K562 (cell line): ENCODE measurements at regions not wholly inside any gene's neighbourhood (a gene's known extent, or its start where the extent isn't known, plus 50 kb on each side); places are given as distances from the start of the nearest gene placed in this dataset.

ENCODE experiments used
- ATAC-seq: fragments of 200-7000 bp; cut with Tn5 transposase; 3 replicates; pipeline ENCODE4 v1.9.1; 2020; ENCODE audit warnings: moderate library complexity
- BruUV-seq: library from RNA; stranded (reverse); fragments of 400-500 nt; replicated peaks from 2 replicates; lab custom pipeline; 2021; lab: Mats Ljungman, UMichigan
- CTCF ChIA-PET: fragments of 300-600 bp; formaldehyde crosslinking; extraction: SDS; loops from one replicate; lab custom pipeline; 2021; ENCODE audit warnings: low intra/inter-chr PET ratio; lab: Yijun Ruan, JAX
- POLR2A ChIA-PET: fragments of 300-600, 350-650 bp; sonication (Branson Sonifier 250); formaldehyde crosslinking; extraction: SDS; loops from one replicate; lab custom pipeline; 2021; ENCODE audit warnings: antibody characterized with exemption, inconsistent platforms; lab: Yijun Ruan, JAX
- DNase-seq, 4 experiments: peaks; one replicate each; pipeline versions ENCODE4 v3.0.0 to v3.0.0-alpha.2; 2011 to 2018; ENCODE audit warnings: low spot score in 3 of 4, mixed read lengths in 3 of 4; ENCODE audit errors: extremely low read depth in 1 of 4
- FAIRE-seq: peaks from 2 replicates; lab custom pipeline; 2011; peaks lifted over from hg19 to GRCh38; lab: Jason Lieb, UNC
- H2AFZ ChIP-seq: 2 replicates; pipeline ENCODE4 v1.6.0; 2011; ENCODE audit warnings: low read depth, low read length, control low read depth, inconsistent platforms
- H3K27ac ChIP-seq: fragments of 200-600 bp; 3 replicates; pipeline ENCODE4 v1.8.0; 2011; ENCODE audit warnings: low read depth, mild to moderate bottlenecking, control low read depth, inconsistent platforms, low read length, moderate library complexity, mixed read lengths; ENCODE audit errors: extremely low read depth
- H3K27me3 ChIP-seq, 2 experiments: fragments of 300-600 bp in 1 of 2; 2 replicates in 1 of 2; 3 replicates in 1 of 2; pipeline versions ENCODE4 v1.6.0 to v1.8.0; 2011; ENCODE audit warnings: inconsistent platforms in 2 of 2, low read length in 2 of 2, mild to moderate bottlenecking in 1 of 2, mixed read lengths in 1 of 2, moderate library complexity in 1 of 2; ENCODE audit not compliant: control insufficient read depth in 2 of 2, insufficient read depth in 2 of 2
- H3K36me3 ChIP-seq: fragments of 300-600 bp; 3 replicates; pipeline ENCODE4 v1.8.0; 2011; ENCODE audit warnings: mild to moderate bottlenecking, low read length, inconsistent platforms; ENCODE audit not compliant: control insufficient read depth, insufficient read depth
- H3K4me1 ChIP-seq, 2 experiments: fragments of 200-600 bp in 1 of 2; replicated peaks in 1 of 2; 2 replicates in 1 of 2; 3 replicates in 1 of 2; pipeline versions ENCODE4 v1.5.1 to v1.8.0; 2011; ENCODE audit warnings: inconsistent platforms in 2 of 2, low read length in 2 of 2, mild to moderate bottlenecking in 1 of 2, mixed read lengths in 1 of 2, moderate library complexity in 1 of 2; ENCODE audit not compliant: control insufficient read depth in 2 of 2, insufficient read depth in 2 of 2
- H3K4me2 ChIP-seq: 2 replicates; pipeline ENCODE4 v1.6.1; 2011; ENCODE audit warnings: low read length, control low read depth, inconsistent platforms, mixed read lengths; ENCODE audit not compliant: insufficient read depth
- H3K4me3 ChIP-seq: fragments of 200-600 bp; sonication (generic), shearing (Covaris generic); 2 replicates; pipeline ENCODE4 v1.5.1; 2016; ENCODE audit warnings: control low read depth, inconsistent platforms
- H3K79me2 ChIP-seq: fragments of 200-600 bp; 3 replicates; pipeline ENCODE4 v1.8.0; 2011; ENCODE audit warnings: low read length, inconsistent platforms; ENCODE audit not compliant: control insufficient read depth, insufficient read depth
- H3K9ac ChIP-seq, 2 experiments: 2 replicates each; pipeline versions ENCODE4 v1.6.0 to v1.6.1; 2011; ENCODE audit warnings: low read depth in 2 of 2, low read length in 2 of 2, control low read depth in 1 of 2, inconsistent platforms in 1 of 2, mild to moderate bottlenecking in 1 of 2, mixed read lengths in 1 of 2; ENCODE audit not compliant: insufficient read depth in 1 of 2
- H3K9me1 ChIP-seq: one replicate; pipeline ENCODE4 v1.6.0; 2011; ENCODE audit warnings: inconsistent platforms, mild to moderate bottlenecking, low read length, moderate library complexity; ENCODE audit not compliant: control insufficient read depth, insufficient read depth
- H3K9me3 ChIP-seq: replicated peaks from 2 replicates; pipeline ENCODE4 v1.5.1; 2011; ENCODE audit warnings: low read depth, low read length, inconsistent platforms; ENCODE audit not compliant: control insufficient read depth, insufficient read depth
- H4K20me1 ChIP-seq: replicated peaks from 2 replicates; pipeline ENCODE4 v1.6.1; 2011; ENCODE audit warnings: low read length, inconsistent platforms, mixed read lengths; ENCODE audit not compliant: control insufficient read depth, insufficient read depth
- BRD9 ChIP-seq: fragments of 450-650 bp; IDR thresholded peaks from 2 replicates; pipeline ENCODE4 v1.6.1; 2018; ENCODE audit warnings: low read depth; ENCODE audit not compliant: partially characterized antibody
- CBFB ChIP-seq: sonication (generic); formaldehyde crosslinking; IDR thresholded peaks from 2 replicates; pipeline ENCODE4 v1.4.0; 2020; ENCODE audit warnings: mild to moderate bottlenecking, missing genetic modification reagents
- CC2D1A ChIP-seq: fragments of 450-650 bp; IDR thresholded peaks from 2 replicates; pipeline ENCODE4 v1.6.1; 2017; ENCODE audit warnings: mild to moderate bottlenecking
- CEBPG ChIP-seq, 3 experiments: fragments of 200-800 bp in 1 of 3; sonication (Bioruptor generic) in 1 of 3; sonication (generic) in 1 of 3; formaldehyde crosslinking in 1 of 3; IDR thresholded peaks in 2 of 3; conservative IDR thresholded peaks in 1 of 3; 2 replicates each; pipeline versions ENCODE4 v1.6.1 to v1.8.0; 2016 to 2022; ENCODE audit warnings: missing compliant biosample characterization in 2 of 3, missing genetic modification characterization in 2 of 3, mild to moderate bottlenecking in 1 of 3, missing genetic modification reagents in 1 of 3
- LEF1 ChIP-seq: fragments of 450-650 bp; IDR thresholded peaks from 2 replicates; pipeline ENCODE4 v1.6.1; 2016; ENCODE audit warnings: mild to moderate bottlenecking
- MBD2 ChIP-seq: sonication (generic); IDR thresholded peaks from 2 replicates; pipeline ENCODE4 v1.6.1; 2016; ENCODE audit warnings: low read depth, borderline replicate concordance
- NR3C1 ChIP-seq: sonication (generic); formaldehyde crosslinking; IDR thresholded peaks from 2 replicates; pipeline ENCODE4 v1.8.1; 2022; ENCODE audit warnings: missing genetic modification reagents
- PHB2 ChIP-seq: fragments of 450-650 bp; IDR thresholded peaks from 2 replicates; pipeline ENCODE4 v1.6.1; 2017; ENCODE audit warnings: low read depth
- POLR2H ChIP-seq: IDR thresholded peaks from 2 replicates; pipeline ENCODE4 v1.6.1; 2016; ENCODE audit warnings: missing genetic modification characterization, low read depth, mild to moderate bottlenecking, control low read depth, missing compliant biosample characterization, moderate library complexity
- RFX5 ChIP-seq: IDR thresholded peaks from 2 replicates; pipeline ENCODE4 v1.6.1; 2011; ENCODE audit warnings: low read depth, mild to moderate bottlenecking, improper control_type of control experiment, low read length
- SNRNP70 ChIP-seq: fragments of 200-400 bp; formaldehyde crosslinking; optimal IDR thresholded peaks from 2 replicates; pipeline ENCODE3; 2017; ENCODE audit warnings: low read depth, low read length
- SRF ChIP-seq, 2 experiments: fragments of 250-450, 450-650 bp in 1 of 2; sonication (Bioruptor Pico) in 1 of 2; sonication (generic) in 1 of 2; formaldehyde crosslinking; IDR thresholded peaks; 2 replicates each; pipeline versions ENCODE4 v1.5.0 to v1.5.1; 2020 to 2022; ENCODE audit warnings: mild to moderate bottlenecking in 1 of 2, missing genetic modification reagents in 1 of 2
- TEAD4 ChIP-seq, 2 experiments: sonication (generic) in 1 of 2; formaldehyde crosslinking in 1 of 2; IDR thresholded peaks; 2 replicates each; pipeline versions ENCODE4 v1.6.1 to v1.8.0; 2012 to 2022; ENCODE audit warnings: borderline replicate concordance in 1 of 2, inconsistent platforms in 1 of 2, low read length in 1 of 2, mild to moderate bottlenecking in 1 of 2, missing genetic modification reagents in 1 of 2
- TFAM ChIP-seq: fragments of 250-450 bp; sonication (Bioruptor Pico); conservative IDR thresholded peaks from 2 replicates; pipeline ENCODE4 v1.5.0; 2021; ENCODE audit warnings: mild to moderate bottlenecking, moderate library complexity
- ZC3H8 ChIP-seq: fragments of 450-650 bp; IDR thresholded peaks from 2 replicates; pipeline ENCODE4 v1.6.1; 2017
- ZNF445 ChIP-seq: fragments of 250-450 bp; sonication (Bioruptor Pico); IDR thresholded peaks from 2 replicates; pipeline ENCODE4 v1.4.0; 2020; ENCODE audit warnings: low read depth, mild to moderate bottlenecking, moderate library complexity
- ZSCAN32 ChIP-seq: fragments of 450-650 bp; formaldehyde crosslinking; IDR thresholded peaks from 2 replicates; pipeline ENCODE4 v1.4.0; 2020; ENCODE audit warnings: mild to moderate bottlenecking, moderate library complexity
- WGBS: fragments of 100-300 bp; shearing (Covaris generic); methylation state at CpG from one replicate; pipeline ENCODE4 v1.1.6; 2016; ENCODE audit warnings: low coverage, mixed read lengths; ENCODE audit not compliant: insufficient coverage; ENCODE audit errors: missing lambda C conversion rate; 5-methylcytosine and 5-hydroxymethylcytosine counted together
- in situ Hi-C: fragments of 300-500 bp; cut with MboI; formaldehyde crosslinking; loops from 4 replicates; pipeline ENCODE4 v1.15.0; 2018; ENCODE audit warnings: inconsistent platforms, mixed read lengths
- intact Hi-C: fragments of 100-400 bp; cut with micrococcal nuclease; formaldehyde crosslinking; loops from 2 replicates; pipeline ENCODE4 v1.14.2; 2022
- TF ChIP-seq, protein P1 (sequence below): sonication (generic); IDR thresholded peaks from 2 replicates; pipeline ENCODE4 v1.6.1; 2016
- TF ChIP-seq, protein P2 (sequence below): IDR thresholded peaks from 2 replicates; pipeline ENCODE4 v1.6.1; 2016; ENCODE audit warnings: missing genetic modification characterization, missing compliant biosample characterization

DNA sequence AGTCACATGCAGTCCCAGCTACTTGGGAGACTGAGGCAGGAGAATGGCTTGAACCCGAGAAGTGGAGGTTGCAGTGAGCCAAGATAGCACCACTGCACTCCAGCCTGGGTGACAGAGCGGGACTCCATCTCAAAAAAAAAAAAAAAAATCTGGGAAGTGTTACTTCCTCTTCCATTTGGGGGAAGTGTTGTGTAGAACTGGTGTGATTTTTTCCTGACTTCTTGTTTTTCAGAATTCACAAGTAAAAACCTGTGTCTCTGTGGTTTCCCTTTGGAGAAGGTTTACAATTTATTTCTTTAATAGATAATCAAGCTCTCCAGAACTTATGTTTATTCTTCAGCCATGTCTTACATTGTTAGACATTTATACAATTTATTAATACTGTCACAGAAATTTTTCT is 396.1 kb downstream of the BRD1 start:
- BruUV-seq, result no TSS peak
- Histone ChIP-seq H3K9ac (no peak overlapping the region), H3K9me1 (no peaks in the 10 kb centered on the region), H3K36me3 (no peaks in the 10 kb centered on the region), H3K4me2 (no peak overlapping the region), H2AFZ (no peak overlapping the region), H3K79me2 (no peaks in the 10 kb centered on the region), H3K9me3 (no peaks in the 10 kb centered on the region), H3K27me3 (no peaks in the 10 kb centered on the region), H4K20me1 (0 out of 2 replicates have a peak, but pooled peaks cover 5% of the 10 kb centered on the region), H3K4me3 (no peak overlapping the region), H3K4me1 (peaks cover 0 to 7% of the 10 kb centered on the region in 2 experiments; a peak in 2 of 5 replicates), H3K27ac (no peak overlapping the region)
- POLR2A ChIA-PET, result no interaction called here
- in situ Hi-C loops (no loop called here), intact Hi-C loops (no loop called here)
- 60% methylated on average over 1 of the region's 2 CpGs for WGBS
- no peak for TF ChIP-seq RFX5
- no peak for TF ChIP-seq CEBPG (CRISPR knock-in tag; IDR thresholded peaks at IDR 0.05)
- no peak for TF ChIP-seq CEBPG (tag; conservative IDR thresholded peaks at IDR 0.05 in 1 of 2, IDR thresholded peaks at IDR 0.05 in 1 of 2)
- TF ChIP-seq, protein P1, sequence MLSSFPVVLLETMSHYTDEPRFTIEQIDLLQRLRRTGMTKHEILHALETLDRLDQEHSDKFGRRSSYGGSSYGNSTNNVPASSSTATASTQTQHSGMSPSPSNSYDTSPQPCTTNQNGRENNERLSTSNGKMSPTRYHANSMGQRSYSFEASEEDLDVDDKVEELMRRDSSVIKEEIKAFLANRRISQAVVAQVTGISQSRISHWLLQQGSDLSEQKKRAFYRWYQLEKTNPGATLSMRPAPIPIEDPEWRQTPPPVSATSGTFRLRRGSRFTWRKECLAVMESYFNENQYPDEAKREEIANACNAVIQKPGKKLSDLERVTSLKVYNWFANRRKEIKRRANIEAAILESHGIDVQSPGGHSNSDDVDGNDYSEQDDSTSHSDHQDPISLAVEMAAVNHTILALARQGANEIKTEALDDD, result no peak
- no peak for TF ChIP-seq MBD2
- no peak for TF ChIP-seq TEAD4 (IDR thresholded peaks at IDR 0.05; ENCODE audit: low read length)
- no peak for TF ChIP-seq TEAD4 (CRISPR knock-in tag; IDR thresholded peaks at IDR 0.05; ENCODE audit: borderline replicate concordance)
- no peak for TF ChIP-seq ZNF445 (CRISPR knock-in tag)
- no peak for TF ChIP-seq POLR2H (tag)
- TF ChIP-seq TFAM (CRISPR knock-in tag), result no peak
- TF ChIP-seq ZC3H8, result no peak
- no peak for TF ChIP-seq CC2D1A
- no peak for TF ChIP-seq SNRNP70
- TF ChIP-seq, protein P2, sequence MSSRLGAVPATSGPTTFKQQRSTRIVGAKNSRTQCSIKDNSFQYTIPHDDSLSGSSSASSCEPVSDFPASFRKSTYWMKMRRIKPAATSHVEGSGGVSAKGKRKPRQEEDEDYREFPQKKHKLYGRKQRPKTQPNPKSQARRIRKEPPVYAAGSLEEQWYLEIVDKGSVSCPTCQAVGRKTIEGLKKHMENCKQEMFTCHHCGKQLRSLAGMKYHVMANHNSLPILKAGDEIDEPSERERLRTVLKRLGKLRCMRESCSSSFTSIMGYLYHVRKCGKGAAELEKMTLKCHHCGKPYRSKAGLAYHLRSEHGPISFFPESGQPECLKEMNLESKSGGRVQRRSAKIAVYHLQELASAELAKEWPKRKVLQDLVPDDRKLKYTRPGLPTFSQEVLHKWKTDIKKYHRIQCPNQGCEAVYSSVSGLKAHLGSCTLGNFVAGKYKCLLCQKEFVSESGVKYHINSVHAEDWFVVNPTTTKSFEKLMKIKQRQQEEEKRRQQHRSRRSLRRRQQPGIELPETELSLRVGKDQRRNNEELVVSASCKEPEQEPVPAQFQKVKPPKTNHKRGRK, result no peak
- no peak for TF ChIP-seq PHB2
- no peak for TF ChIP-seq SRF (CRISPR knock-in tag; IDR thresholded peaks at IDR 0.05)
- TF ChIP-seq BRD9, result no peak
- TF ChIP-seq LEF1, result no peak
- no peak for TF ChIP-seq ZSCAN32 (CRISPR knock-in tag)
- no peak for TF ChIP-seq NR3C1 (CRISPR knock-in tag)
- TF ChIP-seq CBFB (CRISPR knock-in tag), result no peak
- no peak for ATAC-seq
- no peak for DNase-seq
- CTCF ChIA-PET, result no interaction called here
- FAIRE-seq, result no peak
